ENCODE measurements at regions not wholly inside any gene's neighbourhood (a gene's known extent, or its start where the extent isn't known, plus 50 kb on each side); places are given as distances from the start of the nearest gene placed in this dataset.

DNA sequence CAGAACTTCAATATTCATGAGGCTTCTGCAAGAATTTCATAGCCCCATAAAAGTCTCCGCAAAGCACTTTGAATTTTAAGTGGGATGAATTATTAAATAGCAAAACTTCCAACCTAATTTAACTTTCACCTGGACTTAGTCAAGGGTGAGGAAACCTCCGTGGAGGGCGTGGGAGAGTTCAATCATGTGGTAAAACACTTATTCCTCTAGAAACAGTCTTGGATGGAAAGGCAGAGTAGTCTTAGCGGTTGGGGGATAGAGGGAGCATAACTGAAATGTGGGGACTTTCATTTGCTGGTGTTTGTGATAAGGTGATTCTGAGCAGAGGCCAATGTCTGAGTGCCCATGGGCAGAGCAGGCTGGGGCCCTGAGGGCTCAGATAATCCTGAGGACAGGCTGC lies 241.9 kb downstream of the IRX1 start:
- TF ChIP-seq, protein P1, sequence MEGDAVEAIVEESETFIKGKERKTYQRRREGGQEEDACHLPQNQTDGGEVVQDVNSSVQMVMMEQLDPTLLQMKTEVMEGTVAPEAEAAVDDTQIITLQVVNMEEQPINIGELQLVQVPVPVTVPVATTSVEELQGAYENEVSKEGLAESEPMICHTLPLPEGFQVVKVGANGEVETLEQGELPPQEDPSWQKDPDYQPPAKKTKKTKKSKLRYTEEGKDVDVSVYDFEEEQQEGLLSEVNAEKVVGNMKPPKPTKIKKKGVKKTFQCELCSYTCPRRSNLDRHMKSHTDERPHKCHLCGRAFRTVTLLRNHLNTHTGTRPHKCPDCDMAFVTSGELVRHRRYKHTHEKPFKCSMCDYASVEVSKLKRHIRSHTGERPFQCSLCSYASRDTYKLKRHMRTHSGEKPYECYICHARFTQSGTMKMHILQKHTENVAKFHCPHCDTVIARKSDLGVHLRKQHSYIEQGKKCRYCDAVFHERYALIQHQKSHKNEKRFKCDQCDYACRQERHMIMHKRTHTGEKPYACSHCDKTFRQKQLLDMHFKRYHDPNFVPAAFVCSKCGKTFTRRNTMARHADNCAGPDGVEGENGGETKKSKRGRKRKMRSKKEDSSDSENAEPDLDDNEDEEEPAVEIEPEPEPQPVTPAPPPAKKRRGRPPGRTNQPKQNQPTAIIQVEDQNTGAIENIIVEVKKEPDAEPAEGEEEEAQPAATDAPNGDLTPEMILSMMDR (IDR thresholded peaks at IDR 0.05), result no peak
- TF ChIP-seq POLR2A (IDR thresholded peaks at IDR 0.05), result no peak

Measured in thyroid gland (tissue), 4 donors.